HuH-7 (cell line): ENCODE measurements at regions not wholly inside any gene's neighbourhood (a gene's known extent, or its start where the extent isn't known, plus 50 kb on each side); places are given as distances from the start of the nearest gene placed in this dataset.
"Not testable (repeated sequence)": the region's sequence is repeated elsewhere in the genome, so short reads cannot be mapped to it uniquely, and the experiment has no call there.

ENCODE experiments used
- DNase-seq: peaks from one replicate; pipeline ENCODE4 v3.0.0; 2011; ENCODE audit warnings: low spot score

DNA sequence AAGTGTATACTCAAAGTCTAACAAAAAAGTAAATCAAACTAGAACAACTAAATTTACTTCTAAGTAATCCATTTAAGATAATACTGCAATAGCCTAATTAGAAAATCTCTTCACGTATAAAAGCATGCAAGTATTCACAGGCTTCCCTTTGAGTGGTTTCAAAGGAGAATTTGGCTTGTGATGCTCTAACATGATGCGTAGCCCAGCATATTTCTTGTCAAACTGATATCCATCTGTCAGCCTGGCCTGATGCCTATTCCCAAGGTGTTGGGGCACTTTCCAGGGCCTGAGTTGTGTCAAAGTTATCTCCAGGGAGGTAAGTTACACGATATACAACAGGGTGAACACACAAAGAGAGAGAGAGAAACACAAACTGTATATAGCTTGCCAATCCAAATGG is 287.0 kb upstream of the MAGEB18 start:
- DNase-seq, result no peak

DNA sequence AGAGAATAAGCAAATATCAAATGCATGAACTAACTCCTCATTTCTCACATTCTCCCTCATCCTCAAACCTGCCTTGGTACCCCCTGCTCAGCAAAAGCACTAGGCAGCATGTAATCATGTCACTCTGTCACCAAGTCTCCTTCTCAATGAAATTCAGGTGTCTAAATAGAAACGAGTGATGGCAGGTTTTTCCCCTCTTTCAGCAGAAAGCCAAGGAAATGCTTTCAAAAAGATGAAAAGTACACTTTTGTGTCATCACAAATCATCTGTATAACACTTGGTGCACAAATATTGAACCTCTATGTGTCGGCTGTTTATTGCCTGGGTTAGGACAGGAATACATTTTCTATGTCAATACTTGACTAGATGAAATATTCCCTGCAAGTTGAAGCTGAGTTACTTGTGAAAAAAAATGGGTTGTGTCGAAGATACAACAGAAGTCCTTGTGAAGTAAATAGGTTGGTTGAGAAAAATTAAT is 285.1 kb upstream of the MAGEB18 start:
- no peak for DNase-seq

DNA sequence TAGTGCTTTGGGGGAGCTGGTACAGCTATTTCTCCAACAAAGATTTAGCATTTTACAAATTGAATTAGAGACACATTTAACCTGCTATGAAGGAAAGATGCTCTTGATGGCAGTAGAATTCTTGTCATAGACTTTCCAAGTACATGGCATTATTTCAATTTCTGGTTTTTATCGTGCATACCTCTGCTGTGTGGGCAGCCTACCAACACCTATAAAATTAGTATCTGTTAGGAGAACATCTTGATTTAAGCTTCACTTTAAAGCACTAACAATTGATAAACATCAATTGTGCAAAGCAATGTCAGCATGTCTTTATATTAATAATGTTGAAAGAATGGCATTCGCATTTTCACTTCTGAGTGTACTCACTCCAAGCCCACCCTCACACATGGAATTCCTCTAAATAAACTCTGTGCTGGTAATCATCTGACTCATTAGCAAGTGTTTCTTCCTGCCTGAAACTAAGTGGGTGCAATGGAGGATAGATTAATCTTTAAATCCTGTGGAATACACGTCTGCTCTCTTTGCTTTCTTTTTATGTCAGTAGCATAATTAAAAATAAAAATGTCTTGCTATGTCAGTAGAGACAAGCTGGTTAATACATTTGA is 279.8 kb upstream of the MAGEB18 start:
- no peak for DNase-seq

DNA sequence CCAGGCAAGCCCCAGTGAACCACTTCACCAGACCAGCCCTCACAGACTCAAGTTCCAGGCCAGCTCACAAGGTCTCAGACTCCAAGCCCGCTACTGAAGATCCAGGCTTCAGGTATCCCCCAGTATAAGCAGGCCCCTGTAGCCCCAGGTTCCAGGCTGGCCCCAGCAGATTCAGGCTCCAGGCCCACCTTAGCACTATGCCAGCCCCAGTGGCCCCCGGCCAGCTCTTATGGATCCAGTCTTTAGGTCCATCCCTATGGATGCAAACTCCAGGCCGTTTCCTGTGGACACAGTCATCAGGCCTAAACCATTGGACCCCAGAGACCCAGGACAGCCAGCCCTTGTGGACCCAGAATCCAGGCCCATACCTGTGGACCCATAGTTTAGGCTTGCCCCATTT is 277.8 kb upstream of the MAGEB18 start:
- DNase-seq, result no peak

DNA sequence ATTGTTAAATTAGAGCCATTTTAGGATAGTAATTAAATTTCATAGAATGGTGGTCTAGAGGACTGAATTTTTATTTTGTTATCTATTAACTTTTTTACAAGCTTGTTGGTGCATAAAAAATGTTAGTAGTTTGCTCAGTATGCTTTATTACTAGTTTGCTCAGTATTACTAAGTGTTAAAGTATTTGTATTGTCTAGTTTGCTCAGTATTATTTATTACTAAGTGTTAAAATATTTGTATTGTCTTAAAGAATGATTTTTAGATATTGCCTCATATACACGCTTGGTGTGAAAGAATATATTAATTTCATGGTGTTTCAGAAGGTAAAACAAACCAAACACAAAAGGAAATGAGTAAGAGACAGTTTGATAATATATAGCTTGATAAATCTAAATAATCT is 268.4 kb upstream of the MAGEB18 start:
- no peak for DNase-seq

DNA sequence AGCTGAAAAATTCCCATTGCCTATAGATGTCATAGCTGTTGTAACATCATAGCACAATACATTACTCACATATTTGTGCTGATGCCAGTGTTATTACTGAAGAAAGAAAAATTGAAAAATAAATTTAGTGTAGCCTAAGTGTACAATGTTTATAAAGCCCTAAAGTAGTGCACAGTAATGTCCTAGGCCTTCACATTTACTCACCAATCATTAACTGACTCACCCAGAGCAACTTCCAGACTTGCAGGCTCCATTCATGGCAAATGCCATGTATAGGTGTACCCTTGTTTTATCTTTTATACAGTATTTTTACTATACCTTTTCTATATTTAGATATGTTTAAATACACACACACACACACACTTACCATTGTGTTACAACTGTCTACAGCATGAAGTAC is 265.4 kb upstream of the MAGEB18 start:
- no peak for DNase-seq

DNA sequence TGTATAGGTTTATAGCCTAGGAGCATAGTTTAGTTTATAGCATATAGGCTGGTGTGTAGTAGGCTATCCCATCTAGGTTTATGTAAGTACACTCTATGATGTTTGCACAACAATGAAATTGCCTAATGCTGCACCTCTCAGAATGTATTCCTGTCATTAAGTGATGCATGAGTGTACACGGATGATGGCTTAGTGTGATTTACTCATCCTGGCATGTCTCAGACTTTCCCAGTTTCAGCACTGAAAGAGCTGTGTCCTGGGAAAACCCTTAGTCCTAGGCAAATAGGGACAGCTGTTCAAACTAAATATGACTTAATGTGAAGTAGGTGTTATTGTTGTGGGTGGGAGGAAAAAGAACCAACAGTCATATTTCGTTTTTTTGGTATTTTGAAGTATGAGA is 264.9 kb upstream of the MAGEB18 start:
- no peak for DNase-seq

DNA sequence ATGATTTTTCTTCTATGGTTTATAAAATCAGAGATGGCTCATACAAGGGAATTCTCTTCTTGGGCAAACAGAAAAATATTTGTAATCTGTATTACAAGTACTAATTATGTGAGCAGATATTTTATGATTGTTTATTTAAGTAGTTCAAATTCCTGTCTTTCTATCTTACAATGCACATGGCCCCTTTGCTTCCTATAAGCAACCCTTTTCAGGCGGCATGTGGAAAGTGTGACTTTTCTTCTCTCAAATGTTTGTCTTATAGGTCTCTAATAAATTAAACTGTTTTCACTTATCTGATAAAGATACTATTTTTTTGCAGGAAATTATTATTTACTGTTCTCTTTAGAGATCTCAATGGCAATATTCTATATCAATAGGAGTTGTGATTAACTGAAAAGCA is 259.3 kb upstream of the MAGEB18 start:
- DNase-seq, result no peak

DNA sequence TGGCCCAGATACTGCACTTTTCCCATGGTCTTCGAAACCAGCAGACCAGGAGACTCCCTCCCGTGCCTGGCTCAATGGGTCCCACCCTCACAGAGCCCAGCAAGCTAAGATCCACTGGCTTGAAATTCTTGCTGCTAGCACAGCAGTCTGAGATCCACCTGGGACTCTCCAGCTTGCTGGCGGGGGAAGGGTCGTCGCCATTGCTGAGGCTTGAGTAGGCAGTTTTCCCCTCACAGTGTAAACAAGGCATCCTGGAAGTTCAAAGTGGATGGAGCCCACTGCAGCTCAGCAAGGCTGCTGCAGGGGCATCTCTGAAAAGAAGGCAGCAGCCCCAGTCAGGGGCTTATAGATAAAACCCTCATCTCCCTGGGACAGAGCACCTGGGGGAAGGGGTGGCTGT is 255.6 kb upstream of the MAGEB18 start:
- DNase-seq, result not testable (repeated sequence)

DNA sequence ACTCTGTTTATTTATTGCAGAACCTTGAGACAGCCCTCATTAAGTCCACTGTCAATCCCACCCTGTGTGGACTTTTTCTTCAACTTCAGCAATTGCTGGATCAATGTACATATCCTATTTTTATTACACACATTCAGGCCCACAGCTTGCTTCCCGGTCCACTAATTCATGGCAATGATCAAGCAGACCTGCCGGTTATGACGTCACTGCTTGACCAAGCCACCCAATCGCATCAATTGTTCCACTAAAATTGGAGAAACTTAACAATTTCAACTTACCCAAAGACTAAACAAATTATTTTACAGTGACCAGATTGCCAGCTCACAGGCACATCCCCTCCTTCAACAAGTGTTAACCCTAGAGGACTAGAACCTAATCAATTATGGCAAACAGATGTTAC is 240.4 kb upstream of the MAGEB18 start:
- DNase-seq, result no peak

DNA sequence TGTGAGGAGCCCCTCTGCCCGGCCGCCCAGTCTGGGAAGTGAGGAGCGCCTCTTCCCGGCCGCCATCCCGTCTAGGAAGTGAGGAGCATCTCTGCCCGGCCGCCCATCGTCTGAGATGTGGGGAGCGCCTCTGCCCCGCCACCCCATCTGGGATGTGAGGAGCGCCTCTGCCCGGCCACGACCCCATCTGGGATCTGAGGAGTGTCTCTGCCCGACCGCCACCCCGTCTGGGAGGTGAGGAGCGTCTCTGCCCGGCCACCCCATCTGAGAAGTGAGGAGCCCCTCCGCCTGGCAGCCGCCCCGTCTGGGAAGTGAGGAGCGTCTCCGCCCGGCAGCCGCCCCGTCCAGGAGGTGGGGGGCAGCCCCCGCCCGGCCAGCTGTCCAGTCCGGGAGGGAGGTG is 232.4 kb upstream of the MAGEB18 start:
- DNase-seq, result not testable (repeated sequence)

DNA sequence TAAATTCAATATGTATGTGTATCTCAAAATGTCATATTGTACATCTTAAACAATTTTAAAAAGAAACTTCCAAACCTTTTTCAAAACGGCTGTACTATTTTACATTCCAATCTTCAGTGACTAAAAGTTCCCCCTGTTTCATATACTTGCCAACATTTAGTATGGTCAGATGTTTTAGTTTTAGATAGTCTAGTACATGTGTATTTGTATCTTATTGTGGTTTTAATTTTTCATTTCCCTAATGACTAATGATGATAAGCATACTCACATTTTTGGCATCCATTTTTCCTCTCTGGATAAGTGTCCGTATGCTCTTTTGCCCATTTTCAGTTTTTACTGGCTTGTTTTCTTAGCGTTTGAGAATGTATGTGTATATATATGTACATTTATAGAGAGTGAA is 212.2 kb upstream of the MAGEB18 start:
- DNase-seq, result no peak

DNA sequence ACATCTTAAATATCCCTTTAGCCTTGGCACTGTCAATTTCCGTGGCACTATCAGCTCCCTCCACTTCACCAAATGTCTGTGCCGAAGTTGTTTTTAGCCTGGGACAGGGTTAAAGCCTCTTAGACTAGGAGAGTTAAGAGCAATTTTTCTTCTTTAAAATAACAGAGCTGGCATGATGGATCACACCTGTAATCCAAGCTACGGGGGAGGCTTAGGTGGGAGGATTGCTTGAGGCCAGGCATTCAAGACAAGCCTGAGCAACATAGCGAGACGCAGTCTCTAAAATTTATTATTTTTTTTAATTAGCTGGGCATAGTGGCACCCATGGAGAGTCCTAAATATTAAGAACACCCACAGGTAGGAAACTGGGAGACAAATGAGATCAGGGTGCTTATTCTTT is 209.8 kb upstream of the MAGEB18 start:
- no peak for DNase-seq

DNA sequence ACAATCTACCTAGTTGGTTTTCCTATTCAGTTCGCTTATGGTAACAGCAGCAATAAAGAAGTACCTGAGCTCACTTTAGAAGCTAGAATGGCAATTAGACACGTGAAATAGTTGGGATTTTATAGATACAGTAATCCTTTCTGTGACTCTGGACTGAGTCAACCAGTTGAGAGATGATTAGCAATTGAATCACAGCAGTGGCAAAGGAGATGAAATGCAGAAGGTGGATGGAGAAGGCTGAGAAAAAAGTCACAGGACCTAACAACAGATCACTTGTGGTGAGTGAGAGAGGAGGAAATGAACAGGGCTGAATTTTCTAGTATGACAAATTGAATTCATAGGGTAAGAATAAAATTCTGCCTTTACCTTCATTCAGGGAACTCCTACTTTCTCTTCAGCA is 197.1 kb upstream of the MAGEB18 start:
- DNase-seq, result no peak

DNA sequence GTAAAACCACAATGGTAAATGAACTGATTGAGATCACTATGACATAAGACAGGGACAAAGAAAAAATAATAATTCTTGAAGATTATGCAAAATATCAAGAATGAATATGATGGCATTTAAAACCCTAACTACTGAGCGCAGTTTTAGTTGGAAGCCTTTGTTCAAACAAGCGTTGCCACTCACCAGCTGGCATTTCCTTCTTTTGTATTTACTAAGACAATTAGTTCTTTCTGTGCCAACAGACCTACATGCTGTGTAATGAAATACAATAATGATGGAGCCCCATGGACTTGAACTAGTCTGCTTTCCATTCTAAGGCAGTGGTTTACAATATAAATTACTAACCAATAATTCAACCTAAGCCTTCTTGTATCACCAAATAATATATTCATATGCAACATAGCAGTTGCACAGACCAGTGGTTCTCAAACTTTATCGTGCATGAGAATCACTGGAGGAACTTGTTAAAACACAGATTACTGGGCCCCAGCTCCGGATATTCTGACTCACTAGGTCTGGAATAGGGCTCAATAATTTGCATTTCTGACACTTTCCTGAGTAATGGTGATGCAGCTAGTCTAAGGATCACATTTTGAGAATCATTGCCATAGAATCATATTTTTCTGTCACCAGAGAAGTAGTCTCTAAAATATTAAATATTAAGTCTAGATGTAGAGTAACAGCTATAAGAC is 196.4 kb upstream of the MAGEB18 start:
- no peak for DNase-seq

DNA sequence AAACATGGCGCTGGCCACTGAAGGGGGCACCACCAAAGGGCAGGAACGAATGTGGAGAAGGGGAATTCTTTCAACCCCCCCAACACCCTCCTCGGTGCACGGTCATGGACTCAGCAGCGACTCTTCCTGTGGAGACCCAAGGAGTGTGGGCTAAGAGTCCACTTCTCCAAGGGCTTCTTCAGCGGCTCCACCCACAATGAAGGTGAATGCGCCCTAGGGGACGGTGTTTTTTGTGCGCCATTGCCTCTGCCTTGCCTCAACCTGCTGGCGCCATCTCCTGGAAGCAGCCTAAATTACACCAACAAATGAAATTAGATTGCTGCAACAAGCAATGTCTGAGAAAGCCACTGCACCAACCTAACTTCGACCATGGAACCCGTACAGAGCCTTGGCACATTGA is 169.2 kb upstream of the MAGEB18 start:
- peak; percentile 1 for DNase-seq

DNA sequence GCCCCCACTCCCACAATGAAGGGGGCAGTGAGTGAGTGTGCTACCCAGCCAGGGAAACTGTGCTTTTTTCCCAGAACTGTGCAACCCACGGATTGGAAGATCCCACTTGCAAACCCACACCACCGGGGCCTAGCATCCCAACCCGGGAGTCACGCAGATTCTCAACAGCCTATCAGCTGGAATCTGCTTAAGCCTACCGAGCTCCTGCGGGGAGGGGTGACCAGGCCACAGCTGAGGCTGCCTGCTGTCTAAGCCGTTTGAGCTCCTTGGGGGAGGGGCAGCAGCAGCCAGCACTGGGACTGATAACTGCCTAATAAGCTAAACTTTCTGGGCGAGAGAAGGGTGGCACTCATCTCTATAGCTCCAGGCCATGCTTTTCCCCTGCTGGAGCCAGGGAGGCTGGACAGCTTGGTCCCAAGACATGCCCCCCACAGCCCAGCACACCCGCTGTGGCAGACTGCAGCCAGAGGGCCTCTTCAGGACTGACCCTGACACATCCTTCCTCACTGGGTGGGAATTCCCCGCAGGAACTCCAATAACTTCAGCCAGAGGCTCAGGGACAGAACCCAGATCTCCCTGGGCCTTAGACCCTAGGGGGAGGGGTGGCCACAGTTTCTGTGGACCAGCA is 161.3 kb upstream of the MAGEB18 start:
- no peak for DNase-seq

DNA sequence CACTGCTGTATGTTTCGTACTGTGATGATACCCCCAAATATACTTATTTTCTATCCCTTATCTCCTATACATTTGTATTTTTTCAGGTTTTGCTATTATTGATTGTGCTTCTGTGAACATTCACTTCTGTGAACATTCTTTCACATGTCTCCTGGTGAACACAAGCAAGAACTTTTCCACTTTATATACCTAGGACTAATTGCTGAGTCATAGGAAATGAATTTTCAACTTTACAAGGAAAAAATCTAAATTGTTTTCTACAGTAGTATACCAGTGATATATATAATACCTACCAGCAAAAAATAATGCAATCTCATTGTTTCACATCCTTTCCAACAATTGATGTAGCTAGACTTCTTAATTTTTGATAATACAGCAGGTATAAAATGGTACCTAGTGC is 139.5 kb upstream of the MAGEB18 start:
- DNase-seq, result no peak

DNA sequence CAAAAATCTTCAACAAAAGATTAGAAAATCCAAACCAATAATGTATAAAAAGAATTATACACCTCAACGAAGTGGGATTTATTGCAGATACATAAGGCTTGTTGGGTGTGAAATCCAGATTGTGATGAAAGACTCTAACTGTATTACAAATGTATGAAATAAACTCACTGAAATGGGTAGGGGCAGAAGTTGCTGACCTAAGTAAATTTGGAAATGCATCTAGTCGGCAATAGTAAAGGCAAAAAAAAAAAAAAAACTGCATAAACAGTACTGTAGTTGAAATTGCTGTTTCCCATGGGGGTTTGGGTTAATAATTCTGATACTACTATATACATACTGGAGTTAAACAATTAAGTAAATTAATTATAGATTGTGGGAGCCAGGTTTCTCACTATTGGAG is 130.7 kb upstream of the MAGEB18 start:
- DNase-seq, result no peak

DNA sequence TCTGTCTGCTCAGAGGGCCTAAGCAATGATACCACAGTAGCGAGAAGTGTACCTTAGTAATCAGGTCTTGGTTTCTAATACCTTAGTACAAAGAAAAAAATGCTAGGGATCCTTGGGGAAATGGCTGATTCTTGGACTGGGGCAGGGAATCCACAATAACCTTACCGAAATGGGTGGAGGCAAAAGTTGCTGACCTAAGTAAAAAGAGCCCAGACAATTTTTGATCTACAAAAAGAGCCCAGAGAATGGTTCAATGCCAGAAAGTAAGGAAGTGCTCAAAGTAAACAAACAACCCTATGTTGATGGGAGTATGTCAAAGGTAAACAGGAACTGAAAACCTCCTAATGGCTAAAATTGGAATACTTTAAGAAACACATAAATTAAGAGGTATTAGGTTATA is 130.1 kb upstream of the MAGEB18 start:
- no peak for DNase-seq

DNA sequence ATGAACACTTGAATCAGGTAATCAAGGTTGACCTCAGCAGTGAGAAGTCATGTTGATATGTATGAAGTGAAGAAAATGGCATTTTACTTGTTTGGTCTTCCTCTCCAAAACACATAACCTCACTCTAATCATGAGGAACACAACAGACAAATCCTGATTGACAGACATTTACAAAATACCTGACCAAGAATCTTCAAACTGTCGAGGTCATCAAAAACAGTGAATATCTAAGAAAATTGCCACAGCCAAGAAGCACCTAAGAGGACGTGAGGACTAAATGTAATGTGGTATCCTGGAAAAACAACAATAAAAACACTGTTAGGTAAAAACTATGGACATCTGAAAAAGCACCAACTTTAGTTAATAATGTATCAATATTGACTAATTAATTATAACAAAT is 129.5 kb upstream of the MAGEB18 start:
- no peak for DNase-seq

DNA sequence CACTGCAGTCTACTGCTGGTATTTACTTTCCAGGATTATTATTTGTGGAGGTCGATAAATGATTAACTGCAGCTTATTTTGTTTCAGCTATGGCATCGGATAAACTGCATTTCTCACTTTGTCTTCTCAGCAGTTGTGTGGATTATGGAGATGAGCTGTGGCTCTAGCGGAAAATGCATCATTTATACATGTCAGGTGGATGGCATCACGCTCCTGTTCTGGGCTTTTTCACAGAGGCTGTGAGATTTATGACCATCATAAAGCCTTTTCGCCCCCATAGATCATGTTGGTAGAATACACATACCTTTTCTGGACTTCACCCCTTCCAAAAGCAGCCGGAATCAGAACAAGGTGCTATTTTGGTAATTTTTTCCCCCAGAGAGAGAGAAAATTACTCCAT is 118.8 kb upstream of the MAGEB18 start:
- no peak for DNase-seq

DNA sequence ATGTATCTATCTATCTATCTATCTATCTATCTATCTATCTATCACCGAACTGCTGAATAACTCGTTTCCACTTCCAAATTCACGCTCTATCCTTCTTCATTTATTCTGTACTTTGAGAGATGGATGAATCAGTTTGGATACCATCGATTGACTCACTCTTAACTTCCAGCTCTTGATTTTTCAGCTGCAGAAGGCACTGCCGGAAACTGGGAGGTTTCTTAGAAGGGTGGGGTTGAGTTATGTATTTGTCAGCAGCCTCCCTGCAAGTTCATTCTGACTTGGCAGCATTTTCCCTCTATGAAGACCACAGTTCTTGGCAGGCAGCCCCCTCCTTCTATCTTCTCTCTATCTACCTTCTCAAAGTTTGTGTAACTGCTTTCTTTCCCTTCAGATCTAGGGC is 112.0 kb upstream of the MAGEB18 start:
- DNase-seq, result no peak
